T-cell (primary cell): ENCODE measurements at regions not wholly inside any gene's neighbourhood (a gene's known extent, or its start where the extent isn't known, plus 50 kb on each side); places are given as distances from the start of the nearest gene placed in this dataset.

Experiments used
- ATAC-seq, 4 experiments: fragments of 200-7000 bp in 3 of 4; fragments of 150-1000 bp in 1 of 4; cut with Tn5 transposase; replicated peaks in 1 of 4; 1 replicate in 3 of 4; 2 replicates in 1 of 4; pipeline ENCODE4 v1.10.0; 2021; ENCODE audit warnings: moderate library complexity in 3 of 4, mild to moderate bottlenecking in 2 of 4, moderate number of reproducible peaks in 1 of 4
- CTCF ChIA-PET, 2 donors: fragments of 300-600 bp; sonication (Branson Sonifier 250); formaldehyde crosslinking; loops; one replicate each; lab custom pipeline; 2022; ENCODE audit warnings: antibody characterized with exemption in 2 of 2; lab: Charles Lee
- POLR2A ChIA-PET, 2 donors: fragments of 300-600 bp; sonication (Branson Sonifier 250); formaldehyde crosslinking; loops; one replicate each; lab custom pipeline; 2022; ENCODE audit warnings: antibody characterized with exemption in 2 of 2; lab: Charles Lee
- DNase-seq, 35 experiments: peaks; one replicate each; pipeline versions ENCODE4 v3.0.0 to v3.0.0-alpha.2; 2013 to 2023
- H3K27ac ChIP-seq: one replicate; pipeline ENCODE4 v1.5.1; 2013; ENCODE audit warnings: low read length
- H3K27me3 ChIP-seq, 2 experiments: replicated peaks in 1 of 2; 1 replicate in 1 of 2; 2 replicates in 1 of 2; pipeline versions ENCODE4 v1.6.1 to v1.7.0; 2013; ENCODE audit warnings: low read length in 1 of 2, mixed read lengths in 1 of 2; ENCODE audit not compliant: control insufficient read depth in 2 of 2, insufficient read depth in 2 of 2; ENCODE audit errors: extremely low read depth in 1 of 2
- H3K36me3 ChIP-seq, 2 donors: 1 replicate in 1 of 2; 2 replicates in 1 of 2; pipeline versions ENCODE4 v1.6.1 to v1.7.0; 2013; ENCODE audit warnings: low read length in 1 of 2; ENCODE audit not compliant: control insufficient read depth in 2 of 2, insufficient read depth in 1 of 2; ENCODE audit errors: extremely low read depth in 1 of 2
- H3K4me1 ChIP-seq, 2 experiments: 1 replicate in 1 of 2; 2 replicates in 1 of 2; pipeline versions ENCODE4 v1.6.1 to v1.7.0; 2013; ENCODE audit warnings: low read length in 2 of 2, mixed read lengths in 1 of 2; ENCODE audit not compliant: insufficient read depth in 2 of 2, control insufficient read depth in 1 of 2; ENCODE audit errors: extremely low read depth in 1 of 2
- H3K4me3 ChIP-seq, 2 donors: 1 replicate in 1 of 2; 2 replicates in 1 of 2; pipeline versions ENCODE4 v1.5.1 to v1.7.0; 2013; ENCODE audit warnings: mild to moderate bottlenecking in 2 of 2, low read length in 1 of 2, moderate library complexity in 1 of 2; ENCODE audit not compliant: control insufficient read depth in 1 of 2; ENCODE audit errors: extremely low read depth in 1 of 2
- H3K9me3 ChIP-seq: 2 replicates; pipeline ENCODE4 v1.7.0; 2013
- H3K27ac Mint-ChIP-seq, 2 donors: one replicate each; pipeline ENCODE4 v1.8.0; 2020 to 2021; ENCODE audit warnings: mild to moderate bottlenecking in 2 of 2, mixed read lengths in 2 of 2
- H3K27me3 Mint-ChIP-seq, 2 donors: one replicate each; pipeline ENCODE4 v1.8.0; 2021 to 2022; ENCODE audit warnings: mixed read lengths in 2 of 2
- H3K36me3 Mint-ChIP-seq: one replicate; pipeline ENCODE4 v1.8.0; 2021; ENCODE audit warnings: mixed read lengths
- H3K4me1 Mint-ChIP-seq, 3 donors: one replicate each; pipeline ENCODE4 v1.8.0; 2020 to 2022; ENCODE audit warnings: mixed read lengths in 3 of 3, mild to moderate bottlenecking in 1 of 3
- H3K4me3 Mint-ChIP-seq, 3 donors: one replicate each; pipeline ENCODE4 v1.8.0; 2020 to 2022; ENCODE audit warnings: mild to moderate bottlenecking in 3 of 3, mixed read lengths in 3 of 3, moderate library complexity in 3 of 3
- H3K9me3 Mint-ChIP-seq, 3 donors: one replicate each; pipeline ENCODE4 v1.8.0; 2020 to 2022; ENCODE audit warnings: mixed read lengths in 3 of 3
- WGBS: methylation state at CpG from one replicate; pipeline ENCODE4 v1.1.5; 2013; ENCODE audit warnings: missing lambda C conversion rate; ENCODE audit not compliant: insufficient coverage; 5-methylcytosine and 5-hydroxymethylcytosine counted together

- H3K4me3 Mint-ChIP-seq, result no peak overlapping the region
- Histone ChIP-seq H3K4me3 (no peak overlapping the region), H3K4me1 (no peaks in the 10 kb centered on the region), H3K27ac (no peak overlapping the region), H3K36me3 (no peaks in the 10 kb centered on the region), H3K9me3 (no peaks in the 10 kb centered on the region), H3K27me3 (no peaks in the 10 kb centered on the region)
- WGBS, result no CpG with 5 or more reads among the region's 3 CpGs
- no peak for DNase-seq
- no peak for ATAC-seq
- H3K27me3 Mint-ChIP-seq, result no peaks in the 10 kb centered on the region
- POLR2A ChIA-PET, result no interaction called here
- CTCF ChIA-PET, result interaction anchor here in 1 of 2 donors (1.2 kb wide), 1 partner anchor 10 kb away, joined by 4 read pairs; no protein-coding TSS in a partner anchor
- no peaks in the 10 kb centered on the region for H3K9me3 Mint-ChIP-seq
- no peak overlapping the region for H3K27ac Mint-ChIP-seq
- H3K36me3 Mint-ChIP-seq, result no peaks in the 10 kb centered on the region
- no peaks in the 10 kb centered on the region for H3K4me1 Mint-ChIP-seq
Observed at GRCh38 chr1:221868593-221869303, 126.9 kb upstream of the DUSP10 start.

GRCh38 chr1:221867003-221867402, 125.1 kb upstream of the DUSP10 start:
- no peak for ATAC-seq
- POLR2A ChIA-PET, result no interaction called here

GRCh38 chr1:221865808-221866207, 123.9 kb upstream of the DUSP10 start:
- ATAC-seq (no peak), DNase-seq (no peak)
- ChIA-PET POLR2A (no interaction called here), CTCF (interaction anchor here in 1 of 2 donors (0.6 to 0.9 kb wide), 2 partner anchors 14 to 399 kb away, joined by 3 read pairs; no protein-coding TSS in a partner anchor)
- no peaks in the 10 kb centered on the region for H3K36me3 Mint-ChIP-seq
- H3K4me1 Mint-ChIP-seq, result no peaks in the 10 kb centered on the region
- no peak overlapping the region for H3K4me3 Mint-ChIP-seq
- no peak overlapping the region for H3K27ac ChIP-seq
- WGBS, result 85% methylated on average over 4 of the region's 4 CpGs
- H3K27me3 ChIP-seq, result no peaks in the 10 kb centered on the region
- H3K4me3 ChIP-seq, result no peak overlapping the region
- H3K36me3 ChIP-seq, result no peaks in the 10 kb centered on the region
- no peaks in the 10 kb centered on the region for H3K9me3 ChIP-seq
- no peak overlapping the region for H3K27ac Mint-ChIP-seq
- H3K9me3 Mint-ChIP-seq, result no peaks in the 10 kb centered on the region
- H3K4me1 ChIP-seq, result no peaks in the 10 kb centered on the region
- H3K27me3 Mint-ChIP-seq, result no peaks in the 10 kb centered on the region

More at GRCh38 chr1:221867003-221867402, 125.1 kb upstream of the DUSP10 start:
- WGBS, result no CpG with 5 or more reads among the region's 1 CpG
- no peaks in the 10 kb centered on the region for H3K36me3 ChIP-seq
- no peak overlapping the region for H3K27ac Mint-ChIP-seq
- no peak overlapping the region for H3K27ac ChIP-seq
- no peak overlapping the region for H3K4me3 ChIP-seq
- H3K9me3 Mint-ChIP-seq, result no peaks in the 10 kb centered on the region
- no peaks in the 10 kb centered on the region for H3K9me3 ChIP-seq
- H3K4me1 ChIP-seq, result no peaks in the 10 kb centered on the region
- DNase-seq, result no peak
- no peaks in the 10 kb centered on the region for H3K27me3 ChIP-seq
- no peaks in the 10 kb centered on the region for H3K27me3 Mint-ChIP-seq
- CTCF ChIA-PET, result no interaction called here
- no peaks in the 10 kb centered on the region for H3K4me1 Mint-ChIP-seq
- no peak overlapping the region for H3K4me3 Mint-ChIP-seq
- no peaks in the 10 kb centered on the region for H3K36me3 Mint-ChIP-seq

DNA sequence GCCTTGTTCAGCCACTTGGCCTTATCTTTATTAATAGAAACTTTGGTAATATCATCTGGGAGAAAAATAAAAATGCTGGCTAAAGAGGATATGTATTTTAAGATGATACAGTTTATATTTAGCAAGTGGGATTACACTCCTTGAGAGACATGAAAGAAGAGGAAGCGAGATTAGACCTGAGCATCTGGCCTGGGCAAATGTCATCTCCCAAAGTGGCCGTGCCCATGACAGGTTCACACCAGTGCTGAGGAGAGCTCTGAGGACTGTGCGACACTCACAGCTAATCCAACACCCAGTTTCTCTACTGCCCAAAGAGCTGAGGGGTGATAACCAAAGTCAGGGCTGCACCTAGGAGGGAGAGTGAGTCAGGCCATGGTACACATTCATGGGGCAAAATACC, 121.7 kb upstream of the DUSP10 start:
- ATAC-seq (no peak), DNase-seq (no peak)
- ChIA-PET POLR2A (interaction anchor here in 1 of 2 donors (0.6 kb wide), 1 partner anchor 12 kb away, joined by 7 read pairs; no protein-coding TSS in a partner anchor), CTCF (no interaction called here)
- 67% methylated on average over 1 of the region's 3 CpGs for WGBS
- no peaks in the 10 kb centered on the region for H3K4me1 Mint-ChIP-seq
- H3K27ac ChIP-seq, result no peak overlapping the region
- no peaks in the 10 kb centered on the region for H3K9me3 ChIP-seq
- H3K36me3 ChIP-seq, result no peaks in the 10 kb centered on the region
- H3K27me3 ChIP-seq, result no peaks in the 10 kb centered on the region
- no peaks in the 10 kb centered on the region for H3K36me3 Mint-ChIP-seq
- no peaks in the 10 kb centered on the region for H3K27me3 Mint-ChIP-seq
- no peaks in the 10 kb centered on the region for H3K4me1 ChIP-seq
- H3K9me3 Mint-ChIP-seq, result no peaks in the 10 kb centered on the region
- H3K4me3 Mint-ChIP-seq, result no peak overlapping the region
- no peak overlapping the region for H3K27ac Mint-ChIP-seq
- no peak overlapping the region for H3K4me3 ChIP-seq

- DNase-seq, result no peak
- CTCF ChIA-PET, result no interaction called here
Observed at GRCh38 chr1:221862971-221863370, 121.1 kb upstream of the DUSP10 start.

GRCh38 chr1:221858818-221859611, 117.1 kb upstream of the DUSP10 start:
- H3K4me1 ChIP-seq, result no peaks in the 10 kb centered on the region
- Mint-ChIP-seq H3K9me3 (no peaks in the 10 kb centered on the region), H3K27me3 (no peaks in the 10 kb centered on the region), H3K4me1 (peaks cover 0 to 3% (median 0%) of the 10 kb centered on the region in 3 donors), H3K27ac (no peak overlapping the region), H3K4me3 (no peak overlapping the region), H3K36me3 (no peaks in the 10 kb centered on the region)
- no peak for ATAC-seq
- no peak overlapping the region for H3K4me3 ChIP-seq
- H3K27me3 ChIP-seq, result no peaks in the 10 kb centered on the region
- no peaks in the 10 kb centered on the region for H3K9me3 ChIP-seq
- H3K27ac ChIP-seq, result no peak overlapping the region
- CTCF ChIA-PET, result interaction anchor here in 1 of 2 donors (0.7 to 1.1 kb wide), 2 partner anchors 9 to 397 kb away, joined by 3 to 4 read pairs; no protein-coding TSS in a partner anchor
- POLR2A ChIA-PET, result interaction anchor here in 1 of 2 donors (0.7 kb wide), 1 partner anchor 32 kb away, joined by 8 read pairs; no protein-coding TSS in a partner anchor
- H3K36me3 ChIP-seq, result no peaks in the 10 kb centered on the region
- 100% methylated on average over 1 of the region's 3 CpGs for WGBS
- no peak for DNase-seq

More at GRCh38 chr1:221862971-221863370, 121.1 kb upstream of the DUSP10 start:
- no peaks in the 10 kb centered on the region for H3K27me3 ChIP-seq
- H3K27ac ChIP-seq, result no peak overlapping the region
- H3K4me3 Mint-ChIP-seq, result no peak overlapping the region
- H3K4me1 Mint-ChIP-seq, result no peaks in the 10 kb centered on the region
- no peaks in the 10 kb centered on the region for H3K27me3 Mint-ChIP-seq
- no peaks in the 10 kb centered on the region for H3K4me1 ChIP-seq
- ATAC-seq, result no peak
- POLR2A ChIA-PET, result no interaction called here
- H3K9me3 ChIP-seq, result no peaks in the 10 kb centered on the region
- no peak overlapping the region for H3K27ac Mint-ChIP-seq
- no peaks in the 10 kb centered on the region for H3K9me3 Mint-ChIP-seq
- WGBS, result 97% methylated on average over 3 of the region's 3 CpGs
- no peaks in the 10 kb centered on the region for H3K36me3 Mint-ChIP-seq
- no peaks in the 10 kb centered on the region for H3K36me3 ChIP-seq
- no peak overlapping the region for H3K4me3 ChIP-seq
